ENCODE measurements at regions not wholly inside any gene's neighbourhood (a gene's known extent, or its start where the extent isn't known, plus 50 kb on each side); places are given as distances from the start of the nearest gene placed in this dataset.

GRCh38 chr9:118422508-118422907, 718.3 kb downstream of the TLR4 start:
- no peaks in the 10 kb centered on the region for H3K4me1 Mint-ChIP-seq
- no peak for ATAC-seq
- peaks cover 24% of the 10 kb centered on the region for H3K9me3 Mint-ChIP-seq

More at GRCh38 chr9:118422508-118422907, 718.3 kb downstream of the TLR4 start:
- Histone ChIP-seq H3K4me3 (no peak overlapping the region), H3K9me2 (ENCODE audit: insufficient read depth) (peaks cover 3% of the 10 kb centered on the region; the same call in 1 of the 2 replicates), H3F3A (replicated peaks; ENCODE audit: low read depth) (no peaks in the 10 kb centered on the region), H3K27ac (ENCODE audit: low read depth) (no peak overlapping the region), H2AFZ (no peak overlapping the region), H3K79me2 (replicated peaks; ENCODE audit: insufficient read depth) (no peaks in the 10 kb centered on the region), H3K4me2 (no peak overlapping the region), H3K4me1 (ENCODE audit: insufficient read depth) (no peaks in the 10 kb centered on the region), H3K36me3 (ENCODE audit: insufficient read depth) (no peaks in the 10 kb centered on the region), H3K27me3 (ENCODE audit: insufficient read depth) (no peaks in the 10 kb centered on the region), H4K20me1 (replicated peaks; ENCODE audit: insufficient read depth) (no peaks in the 10 kb centered on the region)
- no peaks in the 10 kb centered on the region for H3K27me3 Mint-ChIP-seq (ENCODE audit: insufficient read depth, low read depth, poor library complexity)
- no peak overlapping the region for H3K4me3 Mint-ChIP-seq
- H3K36me3 Mint-ChIP-seq (ENCODE audit: low read depth): no peaks in the 10 kb centered on the region
- TF ChIP-seq NANOG (IDR thresholded peaks at IDR 0.05; ENCODE audit: borderline replicate concordance): no peak
- TF ChIP-seq CTCF (conservative IDR thresholded peaks at IDR 0.05; ENCODE audit: low read depth in 2 of 2): no peak
- no peak for TF ChIP-seq STAT1 (IDR thresholded peaks at IDR 0.05; ENCODE audit: unreplicated experiment)
- TF ChIP-seq JUNB (IDR thresholded peaks at IDR 0.05; ENCODE audit: unreplicated experiment): no peak
- TF ChIP-seq, protein P1, sequence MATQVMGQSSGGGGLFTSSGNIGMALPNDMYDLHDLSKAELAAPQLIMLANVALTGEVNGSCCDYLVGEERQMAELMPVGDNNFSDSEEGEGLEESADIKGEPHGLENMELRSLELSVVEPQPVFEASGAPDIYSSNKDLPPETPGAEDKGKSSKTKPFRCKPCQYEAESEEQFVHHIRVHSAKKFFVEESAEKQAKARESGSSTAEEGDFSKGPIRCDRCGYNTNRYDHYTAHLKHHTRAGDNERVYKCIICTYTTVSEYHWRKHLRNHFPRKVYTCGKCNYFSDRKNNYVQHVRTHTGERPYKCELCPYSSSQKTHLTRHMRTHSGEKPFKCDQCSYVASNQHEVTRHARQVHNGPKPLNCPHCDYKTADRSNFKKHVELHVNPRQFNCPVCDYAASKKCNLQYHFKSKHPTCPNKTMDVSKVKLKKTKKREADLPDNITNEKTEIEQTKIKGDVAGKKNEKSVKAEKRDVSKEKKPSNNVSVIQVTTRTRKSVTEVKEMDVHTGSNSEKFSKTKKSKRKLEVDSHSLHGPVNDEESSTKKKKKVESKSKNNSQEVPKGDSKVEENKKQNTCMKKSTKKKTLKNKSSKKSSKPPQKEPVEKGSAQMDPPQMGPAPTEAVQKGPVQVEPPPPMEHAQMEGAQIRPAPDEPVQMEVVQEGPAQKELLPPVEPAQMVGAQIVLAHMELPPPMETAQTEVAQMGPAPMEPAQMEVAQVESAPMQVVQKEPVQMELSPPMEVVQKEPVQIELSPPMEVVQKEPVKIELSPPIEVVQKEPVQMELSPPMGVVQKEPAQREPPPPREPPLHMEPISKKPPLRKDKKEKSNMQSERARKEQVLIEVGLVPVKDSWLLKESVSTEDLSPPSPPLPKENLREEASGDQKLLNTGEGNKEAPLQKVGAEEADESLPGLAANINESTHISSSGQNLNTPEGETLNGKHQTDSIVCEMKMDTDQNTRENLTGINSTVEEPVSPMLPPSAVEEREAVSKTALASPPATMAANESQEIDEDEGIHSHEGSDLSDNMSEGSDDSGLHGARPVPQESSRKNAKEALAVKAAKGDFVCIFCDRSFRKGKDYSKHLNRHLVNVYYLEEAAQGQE (IDR thresholded peaks at IDR 0.05; ENCODE audit: unreplicated experiment): no peak
- no peak for TF ChIP-seq EZH2 (IDR thresholded peaks at IDR 0.05; ENCODE audit: low read depth, unreplicated experiment)
- no peak for TF ChIP-seq ZNF331 (CRISPR knock-in tag; IDR thresholded peaks at IDR 0.05; ENCODE audit: low read depth)
- no peak for TF ChIP-seq ETS1 (IDR thresholded peaks at IDR 0.05)
- TF ChIP-seq, protein P2, sequence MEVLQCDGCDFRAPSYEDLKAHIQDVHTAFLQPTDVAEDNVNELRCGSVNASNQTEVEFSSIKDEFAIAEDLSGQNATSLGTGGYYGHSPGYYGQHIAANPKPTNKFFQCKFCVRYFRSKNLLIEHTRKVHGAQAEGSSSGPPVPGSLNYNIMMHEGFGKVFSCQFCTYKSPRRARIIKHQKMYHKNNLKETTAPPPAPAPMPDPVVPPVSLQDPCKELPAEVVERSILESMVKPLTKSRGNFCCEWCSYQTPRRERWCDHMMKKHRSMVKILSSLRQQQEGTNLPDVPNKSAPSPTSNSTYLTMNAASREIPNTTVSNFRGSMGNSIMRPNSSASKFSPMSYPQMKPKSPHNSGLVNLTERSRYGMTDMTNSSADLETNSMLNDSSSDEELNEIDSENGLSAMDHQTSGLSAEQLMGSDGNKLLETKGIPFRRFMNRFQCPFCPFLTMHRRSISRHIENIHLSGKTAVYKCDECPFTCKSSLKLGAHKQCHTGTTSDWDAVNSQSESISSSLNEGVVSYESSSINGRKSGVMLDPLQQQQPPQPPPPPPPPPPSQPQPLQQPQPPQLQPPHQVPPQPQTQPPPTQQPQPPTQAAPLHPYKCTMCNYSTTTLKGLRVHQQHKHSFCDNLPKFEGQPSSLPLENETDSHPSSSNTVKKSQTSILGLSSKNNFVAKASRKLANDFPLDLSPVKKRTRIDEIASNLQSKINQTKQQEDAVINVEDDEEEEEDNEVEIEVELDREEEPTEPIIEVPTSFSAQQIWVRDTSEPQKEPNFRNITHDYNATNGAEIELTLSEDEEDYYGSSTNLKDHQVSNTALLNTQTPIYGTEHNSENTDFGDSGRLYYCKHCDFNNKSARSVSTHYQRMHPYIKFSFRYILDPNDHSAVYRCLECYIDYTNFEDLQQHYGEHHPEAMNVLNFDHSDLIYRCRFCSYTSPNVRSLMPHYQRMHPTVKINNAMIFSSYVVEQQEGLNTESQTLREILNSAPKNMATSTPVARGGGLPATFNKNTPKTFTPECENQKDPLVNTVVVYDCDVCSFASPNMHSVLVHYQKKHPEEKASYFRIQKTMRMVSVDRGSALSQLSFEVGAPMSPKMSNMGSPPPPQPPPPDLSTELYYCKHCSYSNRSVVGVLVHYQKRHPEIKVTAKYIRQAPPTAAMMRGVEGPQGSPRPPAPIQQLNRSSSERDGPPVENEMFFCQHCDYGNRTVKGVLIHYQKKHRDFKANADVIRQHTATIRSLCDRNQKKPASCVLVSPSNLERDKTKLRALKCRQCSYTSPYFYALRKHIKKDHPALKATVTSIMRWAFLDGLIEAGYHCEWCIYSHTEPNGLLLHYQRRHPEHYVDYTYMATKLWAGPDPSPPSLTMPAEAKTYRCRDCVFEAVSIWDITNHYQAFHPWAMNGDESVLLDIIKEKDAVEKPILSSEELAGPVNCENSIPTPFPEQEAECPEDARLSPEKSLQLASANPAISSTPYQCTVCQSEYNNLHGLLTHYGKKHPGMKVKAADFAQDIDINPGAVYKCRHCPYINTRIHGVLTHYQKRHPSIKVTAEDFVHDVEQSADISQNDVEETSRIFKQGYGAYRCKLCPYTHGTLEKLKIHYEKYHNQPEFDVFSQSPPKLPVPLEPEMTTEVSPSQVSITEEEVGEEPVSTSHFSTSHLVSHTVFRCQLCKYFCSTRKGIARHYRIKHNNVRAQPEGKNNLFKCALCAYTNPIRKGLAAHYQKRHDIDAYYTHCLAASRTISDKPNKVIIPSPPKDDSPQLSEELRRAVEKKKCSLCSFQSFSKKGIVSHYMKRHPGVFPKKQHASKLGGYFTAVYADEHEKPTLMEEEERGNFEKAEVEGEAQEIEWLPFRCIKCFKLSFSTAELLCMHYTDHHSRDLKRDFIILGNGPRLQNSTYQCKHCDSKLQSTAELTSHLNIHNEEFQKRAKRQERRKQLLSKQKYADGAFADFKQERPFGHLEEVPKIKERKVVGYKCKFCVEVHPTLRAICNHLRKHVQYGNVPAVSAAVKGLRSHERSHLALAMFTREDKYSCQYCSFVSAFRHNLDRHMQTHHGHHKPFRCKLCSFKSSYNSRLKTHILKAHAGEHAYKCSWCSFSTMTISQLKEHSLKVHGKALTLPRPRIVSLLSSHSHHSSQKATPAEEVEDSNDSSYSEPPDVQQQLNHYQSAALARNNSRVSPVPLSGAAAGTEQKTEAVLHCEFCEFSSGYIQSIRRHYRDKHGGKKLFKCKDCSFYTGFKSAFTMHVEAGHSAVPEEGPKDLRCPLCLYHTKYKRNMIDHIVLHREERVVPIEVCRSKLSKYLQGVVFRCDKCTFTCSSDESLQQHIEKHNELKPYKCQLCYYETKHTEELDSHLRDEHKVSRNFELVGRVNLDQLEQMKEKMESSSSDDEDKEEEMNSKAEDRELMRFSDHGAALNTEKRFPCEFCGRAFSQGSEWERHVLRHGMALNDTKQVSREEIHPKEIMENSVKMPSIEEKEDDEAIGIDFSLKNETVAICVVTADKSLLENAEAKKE (CRISPR knock-in tag; IDR thresholded peaks at IDR 0.05): no peak
- TF ChIP-seq CREB1 (CRISPR knock-in tag; IDR thresholded peaks at IDR 0.05; ENCODE audit: low read depth): no peak
- no peak for DNase-seq (ENCODE audit: low spot score)
- H3K27ac Mint-ChIP-seq: no peak overlapping the region

Data from GM23338 (cell line).